ENCODE measurements at regions not wholly inside any gene's neighbourhood (a gene's known extent, or its start where the extent isn't known, plus 50 kb on each side); places are given as distances from the start of the nearest gene placed in this dataset.

GRCh38 chr10:10204415-10204814 is 813.3 kb upstream of the CELF2 start:
- H3K4me3 ChIP-seq (ENCODE audit: low read depth in 1 of 3, low read length in 3 of 3): no peak overlapping the region

DNA sequence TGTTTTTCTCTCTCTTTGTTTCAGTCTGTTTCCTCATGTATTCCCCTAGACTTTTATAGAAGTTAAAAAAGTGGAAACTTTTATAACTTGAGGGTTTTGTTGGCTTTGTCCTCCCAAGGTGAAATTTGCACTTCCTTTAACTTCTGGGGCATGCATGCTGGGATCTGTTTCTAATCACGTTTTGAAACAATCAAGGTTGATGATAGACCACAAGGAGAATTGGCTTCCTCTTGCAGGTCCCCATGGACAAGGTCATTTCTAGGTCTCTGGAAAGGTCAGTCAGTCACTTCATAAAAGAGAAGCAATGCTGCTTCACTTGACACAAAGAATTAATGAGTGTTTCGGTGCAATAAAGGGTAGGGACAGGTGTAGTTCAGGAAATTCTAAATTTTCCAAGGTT is 811.8 kb upstream of the CELF2 start:
- peaks cover 0 to 2% of the 10 kb centered on the region in 2 donors for H3K9me3 ChIP-seq (ENCODE audit: control insufficient read depth in 2 of 2, insufficient read depth in 1 of 2, low read depth in 1 of 2, low read length in 1 of 2)
- no peak for FAIRE-seq
- H3K4me3 ChIP-seq (ENCODE audit: low read depth in 1 of 3, low read length in 3 of 3): no peak overlapping the region
- WGBS, 3 donors: 69 to 80% (median 74%) methylated on average over 2 of the region's 2 CpGs
- no peak overlapping the region for H3K27ac ChIP-seq (ENCODE audit: low read depth in 1 of 3, low read length in 2 of 3)
- DNase-seq: no peak
- H3K4me1 ChIP-seq (ENCODE audit: control insufficient read depth in 3 of 3, insufficient read depth in 2 of 3, low read depth in 1 of 3, low read length in 2 of 3): no peaks in the 10 kb centered on the region
- no peaks in the 10 kb centered on the region for H3K27me3 ChIP-seq (ENCODE audit: control insufficient read depth in 3 of 3, insufficient read depth in 3 of 3, low read length in 3 of 3)
- H3K36me3 ChIP-seq (ENCODE audit: control insufficient read depth in 3 of 3, insufficient read depth in 2 of 3, low read depth in 1 of 3, low read length in 3 of 3): no peaks in the 10 kb centered on the region

More at GRCh38 chr10:10204415-10204814, 813.3 kb upstream of the CELF2 start:
- DNase-seq (no peak), FAIRE-seq (no peak)
- Histone ChIP-seq H3K4me1 (ENCODE audit: control insufficient read depth in 3 of 3, insufficient read depth in 2 of 3, low read depth in 1 of 3, low read length in 2 of 3) (no peaks in the 10 kb centered on the region), H3K27me3 (ENCODE audit: control insufficient read depth in 3 of 3, insufficient read depth in 3 of 3, low read length in 3 of 3) (no peaks in the 10 kb centered on the region), H3K27ac (ENCODE audit: low read depth in 1 of 3, low read length in 2 of 3) (no peak overlapping the region), H3K9me3 (ENCODE audit: control insufficient read depth in 2 of 2, insufficient read depth in 1 of 2, low read depth in 1 of 2, low read length in 1 of 2) (peaks cover 0 to 2% of the 10 kb centered on the region in 2 donors), H3K36me3 (ENCODE audit: control insufficient read depth in 3 of 3, insufficient read depth in 2 of 3, low read depth in 1 of 3, low read length in 3 of 3) (no peaks in the 10 kb centered on the region)
- 91 to 95% (median 92%) methylated on average over 2 of the region's 2 CpGs for WGBS, 3 donors

- H3K4me3 ChIP-seq (ENCODE audit: low read depth in 1 of 3, low read length in 3 of 3): no peak overlapping the region
These were observed 810.1 kb upstream of the CELF2 start for GRCh38 chr10:10207538-10207937.

GRCh38 chr10:10208196-10208595 is 809.5 kb upstream of the CELF2 start:
- H3K9me3 ChIP-seq (ENCODE audit: control insufficient read depth in 2 of 2, insufficient read depth in 1 of 2, low read depth in 1 of 2, low read length in 1 of 2): peaks cover 0 to 2% of the 10 kb centered on the region in 2 donors
- no peak overlapping the region for H3K27ac ChIP-seq (ENCODE audit: low read depth in 1 of 3, low read length in 2 of 3)
- H3K27me3 ChIP-seq (ENCODE audit: control insufficient read depth in 3 of 3, insufficient read depth in 3 of 3, low read length in 3 of 3): no peaks in the 10 kb centered on the region
- H3K36me3 ChIP-seq (ENCODE audit: control insufficient read depth in 3 of 3, insufficient read depth in 2 of 3, low read depth in 1 of 3, low read length in 3 of 3): no peaks in the 10 kb centered on the region
- H3K4me3 ChIP-seq (ENCODE audit: low read depth in 1 of 3, low read length in 3 of 3): no peak overlapping the region
- FAIRE-seq (no peak), DNase-seq (no peak)
- no peaks in the 10 kb centered on the region for H3K4me1 ChIP-seq (ENCODE audit: control insufficient read depth in 3 of 3, insufficient read depth in 2 of 3, low read depth in 1 of 3, low read length in 2 of 3)
- WGBS, 3 donors: 58 to 67% (median 62%) methylated on average over 4 of the region's 4 CpGs

More at GRCh38 chr10:10207538-10207937, 810.1 kb upstream of the CELF2 start:
- H3K4me1 ChIP-seq (ENCODE audit: control insufficient read depth in 3 of 3, insufficient read depth in 2 of 3, low read depth in 1 of 3, low read length in 2 of 3): no peaks in the 10 kb centered on the region
- H3K9me3 ChIP-seq (ENCODE audit: control insufficient read depth in 2 of 2, insufficient read depth in 1 of 2, low read depth in 1 of 2, low read length in 1 of 2): peaks cover 0 to 2% of the 10 kb centered on the region in 2 donors
- no peaks in the 10 kb centered on the region for H3K27me3 ChIP-seq (ENCODE audit: control insufficient read depth in 3 of 3, insufficient read depth in 3 of 3, low read length in 3 of 3)
- 63 to 86% (median 84%) methylated on average over 3 of the region's 3 CpGs for WGBS, 3 donors
- no peak for FAIRE-seq
- H3K36me3 ChIP-seq (ENCODE audit: control insufficient read depth in 3 of 3, insufficient read depth in 2 of 3, low read depth in 1 of 3, low read length in 3 of 3): no peaks in the 10 kb centered on the region
- H3K27ac ChIP-seq (ENCODE audit: low read depth in 1 of 3, low read length in 2 of 3): no peak overlapping the region
- DNase-seq: no peak

DNA sequence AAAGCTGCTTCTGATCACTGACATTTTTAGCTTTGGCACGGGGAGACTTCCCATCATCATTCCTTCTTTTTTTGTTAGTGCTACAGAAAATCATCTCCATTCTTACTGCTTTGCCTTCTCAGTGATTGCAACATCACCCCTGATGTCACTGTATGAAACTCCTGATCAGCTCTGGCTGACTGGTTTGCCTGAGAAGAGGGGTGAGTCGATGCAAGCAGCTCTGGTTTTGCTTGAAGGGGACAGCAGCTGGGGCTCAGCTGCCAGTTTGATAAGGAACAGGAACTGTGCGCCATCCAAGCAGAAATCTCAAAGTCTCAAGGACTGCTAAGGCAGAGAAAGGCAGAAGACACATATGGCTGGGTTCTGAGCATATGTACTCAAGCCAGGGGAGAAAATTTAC is 808.5 kb upstream of the CELF2 start:
- H3K36me3 ChIP-seq (ENCODE audit: control insufficient read depth in 3 of 3, insufficient read depth in 2 of 3, low read depth in 1 of 3, low read length in 3 of 3): no peaks in the 10 kb centered on the region
- peaks cover 0 to 2% of the 10 kb centered on the region in 2 donors for H3K9me3 ChIP-seq (ENCODE audit: control insufficient read depth in 2 of 2, insufficient read depth in 1 of 2, low read depth in 1 of 2, low read length in 1 of 2)
- H3K27me3 ChIP-seq (ENCODE audit: control insufficient read depth in 3 of 3, insufficient read depth in 3 of 3, low read length in 3 of 3): no peaks in the 10 kb centered on the region
- no peak overlapping the region for H3K4me3 ChIP-seq (ENCODE audit: low read depth in 1 of 3, low read length in 3 of 3)
- no peak overlapping the region for H3K27ac ChIP-seq (ENCODE audit: low read depth in 1 of 3, low read length in 2 of 3)
- FAIRE-seq: no peak
- WGBS, 3 donors: 45 to 49% (median 48%) methylated on average over 3 of the region's 3 CpGs
- no peaks in the 10 kb centered on the region for H3K4me1 ChIP-seq (ENCODE audit: control insufficient read depth in 3 of 3, insufficient read depth in 2 of 3, low read depth in 1 of 3, low read length in 2 of 3)
- no peak for DNase-seq

- H3K27ac ChIP-seq (ENCODE audit: low read depth in 1 of 3, low read length in 2 of 3): no peak overlapping the region
- FAIRE-seq (no peak), DNase-seq (no peak)
- peaks cover 0 to 2% of the 10 kb centered on the region in 2 donors for H3K9me3 ChIP-seq (ENCODE audit: control insufficient read depth in 2 of 2, insufficient read depth in 1 of 2, low read depth in 1 of 2, low read length in 1 of 2)
- H3K4me3 ChIP-seq (ENCODE audit: low read depth in 1 of 3, low read length in 3 of 3): no peak overlapping the region
- no peaks in the 10 kb centered on the region for H3K27me3 ChIP-seq (ENCODE audit: control insufficient read depth in 3 of 3, insufficient read depth in 3 of 3, low read length in 3 of 3)
- H3K4me1 ChIP-seq (ENCODE audit: control insufficient read depth in 3 of 3, insufficient read depth in 2 of 3, low read depth in 1 of 3, low read length in 2 of 3): no peaks in the 10 kb centered on the region
- H3K36me3 ChIP-seq (ENCODE audit: control insufficient read depth in 3 of 3, insufficient read depth in 2 of 3, low read depth in 1 of 3, low read length in 3 of 3): no peaks in the 10 kb centered on the region
These were observed 806.3 kb upstream of the CELF2 start for GRCh38 chr10:10211409-10211808.

GRCh38 chr10:10213237-10213636 is 804.4 kb upstream of the CELF2 start:
- Histone ChIP-seq H3K4me3 (ENCODE audit: low read depth in 1 of 3, low read length in 3 of 3) (no peak overlapping the region), H3K9me3 (ENCODE audit: control insufficient read depth in 2 of 2, insufficient read depth in 1 of 2, low read depth in 1 of 2, low read length in 1 of 2) (no peaks in the 10 kb centered on the region), H3K27me3 (ENCODE audit: control insufficient read depth in 3 of 3, insufficient read depth in 3 of 3, low read length in 3 of 3) (no peaks in the 10 kb centered on the region), H3K36me3 (ENCODE audit: control insufficient read depth in 3 of 3, insufficient read depth in 2 of 3, low read depth in 1 of 3, low read length in 3 of 3) (no peaks in the 10 kb centered on the region), H3K4me1 (ENCODE audit: control insufficient read depth in 3 of 3, insufficient read depth in 2 of 3, low read depth in 1 of 3, low read length in 2 of 3) (no peaks in the 10 kb centered on the region), H3K27ac (ENCODE audit: low read depth in 1 of 3, low read length in 2 of 3) (no peak overlapping the region)
- FAIRE-seq: no peak
- 84 to 88% (median 85%) methylated on average over 5 of the region's 5 CpGs for WGBS, 3 donors
- no peak for DNase-seq

- Histone ChIP-seq H3K4me1 (ENCODE audit: control insufficient read depth in 3 of 3, insufficient read depth in 2 of 3, low read depth in 1 of 3, low read length in 2 of 3) (no peaks in the 10 kb centered on the region), H3K27me3 (ENCODE audit: control insufficient read depth in 3 of 3, insufficient read depth in 3 of 3, low read length in 3 of 3) (no peaks in the 10 kb centered on the region), H3K4me3 (ENCODE audit: low read depth in 1 of 3, low read length in 3 of 3) (no peak overlapping the region), H3K9me3 (ENCODE audit: control insufficient read depth in 2 of 2, insufficient read depth in 1 of 2, low read depth in 1 of 2, low read length in 1 of 2) (peaks cover 0 to 3% of the 10 kb centered on the region in 2 donors), H3K36me3 (ENCODE audit: control insufficient read depth in 3 of 3, insufficient read depth in 2 of 3, low read depth in 1 of 3, low read length in 3 of 3) (no peaks in the 10 kb centered on the region), H3K27ac (ENCODE audit: low read depth in 1 of 3, low read length in 2 of 3) (no peak overlapping the region)
- FAIRE-seq (no peak), DNase-seq (no peak)
- 69 to 78% (median 76%) methylated on average over 4 of the region's 4 CpGs for WGBS, 3 donors
These were observed 795.3 kb upstream of the CELF2 start for GRCh38 chr10:10222304-10222841.

- Histone ChIP-seq H3K4me1 (ENCODE audit: control insufficient read depth in 3 of 3, insufficient read depth in 2 of 3, low read depth in 1 of 3, low read length in 2 of 3) (no peaks in the 10 kb centered on the region), H3K36me3 (ENCODE audit: control insufficient read depth in 3 of 3, insufficient read depth in 2 of 3, low read depth in 1 of 3, low read length in 3 of 3) (no peaks in the 10 kb centered on the region), H3K27ac (ENCODE audit: low read depth in 1 of 3, low read length in 2 of 3) (no peak overlapping the region), H3K9me3 (ENCODE audit: control insufficient read depth in 2 of 2, insufficient read depth in 1 of 2, low read depth in 1 of 2, low read length in 1 of 2) (peaks cover 0 to 3% of the 10 kb centered on the region in 2 donors), H3K4me3 (ENCODE audit: low read depth in 1 of 3, low read length in 3 of 3) (no peak overlapping the region), H3K27me3 (ENCODE audit: control insufficient read depth in 3 of 3, insufficient read depth in 3 of 3, low read length in 3 of 3) (no peaks in the 10 kb centered on the region)
- DNase-seq (no peak), FAIRE-seq (no peak)
- 78 to 93% (median 87%) methylated on average over 3 of the region's 3 CpGs for WGBS, 3 donors
These were observed 794.5 kb upstream of the CELF2 start for GRCh38 chr10:10223131-10223530.

Data from small intestine (tissue), 7 donors.